Neuronal stem cell (in vitro differentiated cells): ENCODE measurements at regions not wholly inside any gene's neighbourhood (a gene's known extent, or its start where the extent isn't known, plus 50 kb on each side); places are given as distances from the start of the nearest gene placed in this dataset.

ENCODE experiments used
- DNase-seq: peaks from one replicate; pipeline ENCODE4 v3.0.0-alpha.2; 2013; ENCODE audit warnings: low spot score
- H2AFZ ChIP-seq: one replicate; pipeline ENCODE4 v1.6.1; 2013; ENCODE audit warnings: mild to moderate bottlenecking, low read length, inconsistent platforms
- H2AK5ac ChIP-seq: 2 replicates; pipeline ENCODE4 v1.6.1; 2013; ENCODE audit warnings: low read depth, mild to moderate bottlenecking, inconsistent platforms, low read length, moderate library complexity, mixed read lengths
- H2BK120ac ChIP-seq: 2 replicates; pipeline ENCODE4 v1.6.1; 2013; ENCODE audit warnings: low read depth, mild to moderate bottlenecking, inconsistent platforms, low read length, moderate library complexity, mixed read lengths
- H2BK12ac ChIP-seq: one replicate; pipeline ENCODE4 v1.6.1; 2013; ENCODE audit warnings: low read length, inconsistent platforms
- H2BK15ac ChIP-seq: 2 replicates; pipeline ENCODE4 v1.6.1; 2013; ENCODE audit warnings: mild to moderate bottlenecking, low read length, inconsistent platforms, mixed read lengths
- H2BK5ac ChIP-seq: one replicate; pipeline ENCODE4 v1.6.1; 2013; ENCODE audit warnings: inconsistent platforms, mild to moderate bottlenecking, low read length, moderate library complexity
- H3K14ac ChIP-seq: one replicate; pipeline ENCODE4 v1.6.1; 2013; ENCODE audit warnings: low read length, inconsistent platforms
- H3K18ac ChIP-seq: 2 replicates; pipeline ENCODE4 v1.6.1; 2013; ENCODE audit warnings: low read length, inconsistent platforms
- H3K23ac ChIP-seq: 2 replicates; pipeline ENCODE4 v1.6.1; 2013; ENCODE audit warnings: low read depth, mild to moderate bottlenecking, mixed read lengths, low read length, inconsistent platforms; ENCODE audit not compliant: poor library complexity
- H3K27ac ChIP-seq: replicated peaks from 3 replicates; pipeline ENCODE4 v1.5.1; 2013; ENCODE audit warnings: low read length, inconsistent platforms
- H3K27me3 ChIP-seq, 3 experiments: 2 replicates each; pipeline ENCODE4 v1.6.1; 2013; ENCODE audit warnings: low read length in 3 of 3, mild to moderate bottlenecking in 2 of 3, inconsistent platforms in 1 of 3, low read depth in 1 of 3, mixed read lengths in 1 of 3, moderate library complexity in 1 of 3; ENCODE audit not compliant: control insufficient read depth in 3 of 3, insufficient read depth in 3 of 3
- H3K36me3 ChIP-seq, 2 donors: replicated peaks in 1 of 2; 2 replicates each; pipeline ENCODE4 v1.6.1; 2013; ENCODE audit warnings: low read length in 2 of 2; ENCODE audit not compliant: control insufficient read depth in 2 of 2, insufficient read depth in 2 of 2
- H3K4ac ChIP-seq: 2 replicates; pipeline ENCODE4 v1.6.1; 2013; ENCODE audit warnings: inconsistent platforms, mild to moderate bottlenecking, low read length, moderate library complexity
- H3K4me1 ChIP-seq, 2 donors: 1 replicate in 1 of 2; 2 replicates in 1 of 2; pipeline ENCODE4 v1.6.1; 2013; ENCODE audit warnings: low read length in 2 of 2, low read depth in 1 of 2; ENCODE audit not compliant: control insufficient read depth in 2 of 2, insufficient read depth in 1 of 2
- H3K4me2 ChIP-seq: one replicate; pipeline ENCODE4 v1.6.1; 2013; ENCODE audit warnings: mild to moderate bottlenecking, low read length, inconsistent platforms; ENCODE audit not compliant: insufficient read depth, poor library complexity, severe bottlenecking
- H3K4me3 ChIP-seq, 2 donors: 2 replicates each; pipeline ENCODE4 v1.5.1; 2013; ENCODE audit warnings: low read length in 2 of 2, mild to moderate bottlenecking in 2 of 2, inconsistent platforms in 1 of 2, moderate library complexity in 1 of 2
- H3K79me1 ChIP-seq: one replicate; pipeline ENCODE4 v1.6.1; 2013; ENCODE audit warnings: low read depth, mild to moderate bottlenecking, inconsistent platforms, low read length, moderate library complexity
- H3K9ac ChIP-seq: one replicate; pipeline ENCODE4 v1.6.1; 2013; ENCODE audit warnings: mild to moderate bottlenecking, low read depth, low read length, inconsistent platforms; ENCODE audit not compliant: poor library complexity
- H3K9me3 ChIP-seq, 2 donors: replicated peaks in 1 of 2; 2 replicates each; pipeline versions ENCODE3 to v1.6.1; 2013; ENCODE audit warnings: low read length in 2 of 2, mild to moderate bottlenecking in 2 of 2, inconsistent platforms in 1 of 2, low read depth in 1 of 2, mixed read lengths in 1 of 2, moderate library complexity in 1 of 2; ENCODE audit not compliant: control insufficient read depth in 2 of 2, insufficient read depth in 1 of 2
- H4K8ac ChIP-seq: one replicate; pipeline ENCODE4 v1.6.1; 2013; ENCODE audit warnings: low read depth, mild to moderate bottlenecking, inconsistent platforms, low read length, moderate library complexity
- H4K91ac ChIP-seq: one replicate; pipeline ENCODE4 v1.6.1; 2013; ENCODE audit warnings: low read length, low read depth, mild to moderate bottlenecking, inconsistent platforms; ENCODE audit not compliant: poor library complexity
- WGBS, 2 donors: extraction: QIAGEN DNeasy Blood & Tissue Kit; methylation state at CpG; one replicate each; pipeline ENCODE4 v1.1.7; 2013; ENCODE audit warnings: missing lambda C conversion rate in 2 of 2, mixed read lengths in 1 of 2; ENCODE audit not compliant: insufficient read length in 2 of 2, insufficient replicate concordance in 1 of 2; ENCODE audit errors: extremely low coverage in 2 of 2; 5-methylcytosine and 5-hydroxymethylcytosine counted together

DNA sequence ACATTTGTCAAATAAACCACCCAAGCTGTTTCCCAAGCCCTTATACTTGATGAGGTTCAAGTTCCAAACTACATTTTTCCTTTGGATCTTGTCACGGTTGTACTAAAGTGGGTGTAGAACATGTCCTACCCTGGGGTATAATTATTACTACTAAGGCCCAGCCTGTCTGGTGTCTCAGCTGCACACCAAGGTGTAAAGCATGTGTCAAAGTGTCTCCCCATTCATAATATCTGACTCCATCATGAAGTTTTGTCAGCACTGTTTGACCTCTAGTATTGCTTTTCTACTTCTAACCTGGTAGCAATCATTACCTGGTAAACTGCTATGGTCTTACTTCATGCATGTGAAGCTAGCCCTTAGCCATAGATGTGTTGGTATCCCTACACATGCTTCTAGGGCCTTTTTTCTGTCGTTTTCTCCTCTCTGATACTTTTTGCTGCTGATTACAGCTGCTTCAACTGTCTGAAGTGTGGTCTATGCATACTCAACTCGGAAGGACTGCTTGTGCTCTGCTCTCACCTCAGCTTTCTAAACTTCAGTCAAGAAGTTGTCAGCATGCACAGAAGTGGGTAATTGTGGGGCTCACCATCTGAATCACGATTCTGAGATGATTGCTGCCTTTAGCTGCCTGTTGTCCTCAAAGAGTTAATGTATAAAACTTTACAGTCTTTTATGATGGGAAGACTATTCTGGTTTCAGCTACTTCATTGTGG lies 445.7 kb upstream of the TRIB2 start:
- no peak for DNase-seq
- Histone ChIP-seq H3K9ac (no peak overlapping the region), H2AFZ (no peak overlapping the region), H3K79me1 (no peaks in the 10 kb centered on the region), H2BK12ac (no peak overlapping the region), H3K18ac (no peak overlapping the region), H3K4ac (no peak overlapping the region), H4K91ac (no peak overlapping the region), H3K36me3 (no peaks in the 10 kb centered on the region), H2BK5ac (no peak overlapping the region), H2BK15ac (no peak overlapping the region), H2AK5ac (no peak overlapping the region), H4K8ac (no peak overlapping the region), H3K27ac (no peak overlapping the region), H2BK120ac (no peak overlapping the region), H3K4me1 (peaks cover 0 to 2% of the 10 kb centered on the region in 2 donors), H3K9me3 (no peaks in the 10 kb centered on the region), H3K23ac (no peak overlapping the region), H3K14ac (no peak overlapping the region), H3K4me2 (no peak overlapping the region), H3K4me3 (no peak overlapping the region), H3K27me3 (no peaks in the 10 kb centered on the region)
- no CpG with 5 or more reads among the region's 4 CpGs for WGBS, 2 donors

GRCh38 chr2:12271589-12271984 lies 445.1 kb upstream of the TRIB2 start:
- no peak overlapping the region for H3K27ac ChIP-seq
- H3K4me1 ChIP-seq: peaks cover 0 to 2% of the 10 kb centered on the region in 2 donors
- H2BK12ac ChIP-seq: no peak overlapping the region
- H3K4me2 ChIP-seq: no peak overlapping the region
- H4K8ac ChIP-seq: no peak overlapping the region
- no peak overlapping the region for H2AFZ ChIP-seq
- H2BK120ac ChIP-seq: no peak overlapping the region
- H3K9ac ChIP-seq: no peak overlapping the region
- no peaks in the 10 kb centered on the region for H3K36me3 ChIP-seq
- no peak overlapping the region for H4K91ac ChIP-seq
- no peak overlapping the region for H3K14ac ChIP-seq
- DNase-seq: no peak
- H3K9me3 ChIP-seq: no peaks in the 10 kb centered on the region
- H3K27me3 ChIP-seq: no peaks in the 10 kb centered on the region
- no peak overlapping the region for H3K4ac ChIP-seq
- H3K23ac ChIP-seq: no peak overlapping the region
- H3K79me1 ChIP-seq: no peaks in the 10 kb centered on the region
- H3K18ac ChIP-seq: no peak overlapping the region
- no peak overlapping the region for H3K4me3 ChIP-seq
- no peak overlapping the region for H2AK5ac ChIP-seq
- H2BK15ac ChIP-seq: no peak overlapping the region
- no CpG with 5 or more reads among the region's 1 CpG for WGBS, 2 donors
- no peak overlapping the region for H2BK5ac ChIP-seq

- H3K14ac ChIP-seq: no peak overlapping the region
- no peak overlapping the region for H3K27ac ChIP-seq
- H2BK5ac ChIP-seq: no peak overlapping the region
- H2BK15ac ChIP-seq: no peak overlapping the region
- H3K4ac ChIP-seq: no peak overlapping the region
- whole genome bisulfite sequencing, 2 donors: no CpG with 5 or more reads among the region's 1 CpG
- H3K79me1 ChIP-seq: no peaks in the 10 kb centered on the region
- no peak overlapping the region for H2AK5ac ChIP-seq
- no peak overlapping the region for H3K9ac ChIP-seq
- no peak overlapping the region for H3K4me3 ChIP-seq
- peaks cover 0 to 4% of the 10 kb centered on the region in 2 donors for H3K4me1 ChIP-seq
- H3K36me3 ChIP-seq: no peaks in the 10 kb centered on the region
- no peak overlapping the region for H3K23ac ChIP-seq
- H3K18ac ChIP-seq: no peak overlapping the region
- no peak overlapping the region for H2BK120ac ChIP-seq
- H3K27me3 ChIP-seq: no peaks in the 10 kb centered on the region
- H4K8ac ChIP-seq: no peak overlapping the region
- H3K9me3 ChIP-seq: no peaks in the 10 kb centered on the region
- no peak for DNase-seq
- H2AFZ ChIP-seq: no peak overlapping the region
- no peak overlapping the region for H3K4me2 ChIP-seq
- H4K91ac ChIP-seq: no peak overlapping the region
- no peak overlapping the region for H2BK12ac ChIP-seq
Observed at GRCh38 chr2:12273111-12273510, 443.6 kb upstream of the TRIB2 start.

DNA sequence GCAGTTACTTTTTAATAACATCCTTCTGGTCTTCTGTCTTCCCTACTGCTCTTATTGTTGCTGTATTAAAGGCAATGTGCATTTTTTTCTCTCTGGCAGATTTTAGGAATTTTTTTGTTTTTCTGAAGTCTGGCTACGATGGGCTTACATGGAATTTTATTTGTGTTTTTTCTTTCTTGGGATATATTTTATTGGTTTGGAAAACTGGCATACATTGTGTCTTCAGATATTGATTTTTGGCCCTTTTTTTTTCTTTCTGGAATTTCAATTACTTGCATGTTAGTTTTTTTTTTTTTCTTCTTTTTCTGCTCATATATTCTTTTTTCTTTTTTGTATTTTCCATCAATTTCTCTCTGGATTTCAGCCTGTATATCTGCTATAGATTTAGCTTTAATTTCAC lies 442.1 kb upstream of the TRIB2 start:
- DNase-seq: no peak

More for the DNA sequence above, 442.1 kb upstream of the TRIB2 start:
- Histone ChIP-seq H2BK15ac (no peak overlapping the region), H3K36me3 (no peaks in the 10 kb centered on the region), H3K14ac (no peak overlapping the region), H3K9me3 (no peaks in the 10 kb centered on the region), H3K4ac (no peak overlapping the region), H3K27ac (no peak overlapping the region), H3K9ac (no peak overlapping the region), H3K4me3 (no peak overlapping the region), H2BK5ac (no peak overlapping the region), H3K4me2 (no peak overlapping the region), H4K8ac (no peak overlapping the region), H3K79me1 (no peaks in the 10 kb centered on the region), H3K4me1 (peaks cover 0 to 4% of the 10 kb centered on the region in 2 donors), H3K18ac (no peak overlapping the region), H2BK120ac (no peak overlapping the region), H3K27me3 (no peaks in the 10 kb centered on the region), H4K91ac (no peak overlapping the region), H2AFZ (no peak overlapping the region), H2AK5ac (no peak overlapping the region), H2BK12ac (no peak overlapping the region), H3K23ac (no peak overlapping the region)
- no CpG with 5 or more reads among the region's 1 CpG for WGBS, 2 donors
